Karpas-422 (cell line): ENCODE measurements at regions not wholly inside any gene's neighbourhood (a gene's known extent, or its start where the extent isn't known, plus 50 kb on each side); places are given as distances from the start of the nearest gene placed in this dataset.

Experiments used
- DNase-seq: peaks from one replicate; pipeline ENCODE4 v3.0.0-alpha.2; 2015
- H2AFZ ChIP-seq: fragments of 200-600 bp; sonication (generic); 2 replicates; pipeline ENCODE4 v1.6.1; 2014; ENCODE audit warnings: antibody characterized with exemption, low read length, mixed read lengths
- H3K27ac ChIP-seq: fragments of 200-600 bp; sonication (generic); 2 replicates; pipeline ENCODE4 v1.5.1; 2014; ENCODE audit warnings: mild to moderate bottlenecking, low read length, moderate library complexity
- H3K27me3 ChIP-seq: fragments of 200-600 bp; sonication (generic); 2 replicates; pipeline ENCODE4 v1.6.1; 2014; ENCODE audit warnings: low read length, mixed read lengths
- H3K36me3 ChIP-seq: fragments of 200-600 bp; sonication (generic); 2 replicates; pipeline ENCODE4 v1.6.1; 2014; ENCODE audit warnings: low read length, mixed read lengths; ENCODE audit not compliant: insufficient read depth
- H3K4me1 ChIP-seq: fragments of 200-600 bp; sonication (generic); 2 replicates; pipeline ENCODE4 v1.6.1; 2014; ENCODE audit warnings: mild to moderate bottlenecking, low read length, mixed read lengths
- H3K4me2 ChIP-seq: fragments of 200-600 bp; sonication (generic); 2 replicates; pipeline ENCODE4 v1.6.1; 2014; ENCODE audit warnings: low read length, low read depth, mild to moderate bottlenecking; ENCODE audit not compliant: poor library complexity, severe bottlenecking
- H3K4me3 ChIP-seq: fragments of 200-600 bp; sonication (generic); 2 replicates; pipeline ENCODE4 v1.5.1; 2014; ENCODE audit warnings: mild to moderate bottlenecking, antibody characterized with exemption, low read length, mixed read lengths
- H3K79me2 ChIP-seq: fragments of 200-600 bp; sonication (generic); 2 replicates; pipeline ENCODE4 v1.6.1; 2014; ENCODE audit warnings: mild to moderate bottlenecking, low read length, mixed read lengths
- H3K9ac ChIP-seq: fragments of 200-600 bp; sonication (generic); 2 replicates; pipeline ENCODE4 v1.6.0; 2014; ENCODE audit warnings: low read length
- H3K9me2 ChIP-seq: fragments of 200-600 bp; sonication (generic), shearing (Covaris generic); replicated peaks from 2 replicates; pipeline ENCODE4 v1.6.0; 2014; ENCODE audit warnings: mild to moderate bottlenecking, low read length, moderate library complexity; ENCODE audit not compliant: insufficient read depth
- H3K9me3 ChIP-seq: fragments of 300-700, 200-600 bp; sonication (generic); 2 replicates; pipeline ENCODE4 v1.6.1; 2014; ENCODE audit warnings: low read length, mixed read lengths
- H4K20me1 ChIP-seq: fragments of 200-600 bp; sonication (generic); 2 replicates; pipeline ENCODE4 v1.6.1; 2014; ENCODE audit warnings: mild to moderate bottlenecking, antibody characterized with exemption, low read length, low read depth; ENCODE audit not compliant: insufficient read depth

DNA sequence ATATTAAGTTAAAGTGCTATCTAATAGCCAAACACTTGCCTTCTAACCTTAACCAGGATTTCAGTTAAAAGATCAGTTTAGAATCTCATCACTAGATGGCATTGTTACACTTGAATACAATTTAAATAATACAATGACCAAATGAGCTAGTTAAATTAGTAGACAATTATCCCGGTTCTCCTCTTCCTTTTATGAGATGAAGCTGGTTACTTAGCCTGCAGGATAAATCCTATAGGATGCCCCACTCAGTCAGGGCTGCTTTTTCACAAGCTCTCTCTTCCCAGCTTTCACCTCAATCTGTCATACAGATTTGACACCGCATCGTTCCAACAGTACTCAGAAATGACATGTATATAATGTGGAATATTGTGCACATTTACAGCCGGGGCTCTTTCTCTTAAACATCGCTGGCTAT lies 678.8 kb downstream of the KCNJ3 start:
- DNase-seq: peak; percentile 68

DNA sequence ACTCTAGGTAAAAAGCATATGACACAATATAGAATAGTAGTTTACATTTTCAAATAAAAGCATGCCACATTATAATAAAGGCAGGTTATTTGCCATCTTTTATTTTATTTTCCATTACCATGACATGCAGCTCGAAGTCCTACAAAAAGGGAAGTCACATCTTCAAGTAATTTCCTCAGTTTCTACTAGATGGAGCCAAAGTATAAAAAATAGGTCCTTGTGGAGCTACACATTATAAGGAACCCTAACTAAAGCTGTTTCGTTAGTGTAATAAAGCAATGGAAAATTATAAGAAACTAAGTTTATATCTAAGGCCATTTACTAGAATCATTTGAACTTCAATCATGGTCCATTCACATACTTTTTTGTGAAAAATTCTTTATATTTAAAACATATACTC lies 674.5 kb downstream of the KCNJ3 start:
- Histone ChIP-seq H3K4me3 (no peak overlapping the region), H3K9me3 (no peaks in the 10 kb centered on the region), H2AFZ (no peak overlapping the region), H3K79me2 (no peaks in the 10 kb centered on the region), H3K4me1 (no peaks in the 10 kb centered on the region), H4K20me1 (no peaks in the 10 kb centered on the region), H3K9ac (no peak overlapping the region), H3K4me2 (no peak overlapping the region), H3K9me2 (no peaks in the 10 kb centered on the region), H3K27ac (no peak overlapping the region), H3K27me3 (no peaks in the 10 kb centered on the region), H3K36me3 (no peaks in the 10 kb centered on the region)
- DNase-seq: peak; percentile 73

More for the DNA sequence above, 678.8 kb downstream of the KCNJ3 start:
- H3K4me1 ChIP-seq: no peaks in the 10 kb centered on the region
- no peak overlapping the region for H3K4me3 ChIP-seq
- no peaks in the 10 kb centered on the region for H3K9me3 ChIP-seq
- H3K9ac ChIP-seq: no peak overlapping the region
- H4K20me1 ChIP-seq: no peaks in the 10 kb centered on the region
- H3K27ac ChIP-seq: no peak overlapping the region
- no peaks in the 10 kb centered on the region for H3K79me2 ChIP-seq
- H3K27me3 ChIP-seq: no peaks in the 10 kb centered on the region
- no peak overlapping the region for H3K4me2 ChIP-seq
- H3K9me2 ChIP-seq: no peaks in the 10 kb centered on the region
- H3K36me3 ChIP-seq: no peaks in the 10 kb centered on the region
- H2AFZ ChIP-seq: no peak overlapping the region

DNA sequence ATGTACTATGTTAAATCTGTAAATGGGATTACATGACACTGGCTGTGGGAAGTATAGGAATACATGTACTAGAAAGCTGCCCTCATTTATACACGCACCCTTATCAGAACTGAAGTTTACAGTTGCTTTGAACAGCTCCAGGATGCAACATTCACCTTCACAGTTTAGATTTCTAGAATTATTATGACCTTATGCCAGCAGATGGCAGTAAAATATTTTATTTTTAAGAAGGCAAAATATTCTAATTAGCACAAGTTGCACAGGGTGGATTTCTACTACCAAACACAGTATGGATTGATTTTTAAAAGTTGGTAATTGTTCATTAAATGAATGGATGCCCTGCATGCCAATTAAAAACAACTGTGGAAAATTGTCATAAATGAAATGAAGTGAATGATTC lies 670.4 kb downstream of the KCNJ3 start:
- DNase-seq: peak; percentile 54
- H3K27ac ChIP-seq: no peak overlapping the region
- H2AFZ ChIP-seq: no peak overlapping the region
- no peaks in the 10 kb centered on the region; the same call in 1 of the 2 replicates for H3K9me3 ChIP-seq
- no peaks in the 10 kb centered on the region for H4K20me1 ChIP-seq
- H3K27me3 ChIP-seq: no peaks in the 10 kb centered on the region
- no peak overlapping the region for H3K4me3 ChIP-seq
- no peak overlapping the region for H3K4me2 ChIP-seq
- H3K9me2 ChIP-seq: no peaks in the 10 kb centered on the region
- no peaks in the 10 kb centered on the region for H3K79me2 ChIP-seq
- no peaks in the 10 kb centered on the region for H3K36me3 ChIP-seq
- H3K9ac ChIP-seq: no peak overlapping the region
- no peaks in the 10 kb centered on the region for H3K4me1 ChIP-seq

- DNase-seq: no peak
- H3K79me2 ChIP-seq: no peaks in the 10 kb centered on the region
Observed at GRCh38 chr2:155364766-155365165, 666.3 kb downstream of the KCNJ3 start.

GRCh38 chr2:155363349-155363888 lies 664.9 kb downstream of the KCNJ3 start:
- Histone ChIP-seq H2AFZ (no peak overlapping the region; the same call in 1 of the 2 replicates), H3K9ac (no peak overlapping the region), H3K27me3 (no peaks in the 10 kb centered on the region), H4K20me1 (no peaks in the 10 kb centered on the region), H3K27ac (no peak overlapping the region), H3K9me3 (peaks cover 8% of the 10 kb centered on the region), H3K79me2 (no peaks in the 10 kb centered on the region), H3K36me3 (no peaks in the 10 kb centered on the region), H3K9me2 (no peaks in the 10 kb centered on the region), H3K4me2 (no peak overlapping the region), H3K4me1 (no peaks in the 10 kb centered on the region), H3K4me3 (no peak overlapping the region)
- no peak for DNase-seq

More at GRCh38 chr2:155364766-155365165, 666.3 kb downstream of the KCNJ3 start:
- Histone ChIP-seq H3K36me3 (no peaks in the 10 kb centered on the region), H4K20me1 (no peaks in the 10 kb centered on the region), H3K4me3 (no peak overlapping the region), H3K4me2 (no peak overlapping the region), H3K9ac (no peak overlapping the region), H3K9me3 (peaks cover 6% of the 10 kb centered on the region; the same call in 1 of the 2 replicates), H3K27me3 (no peaks in the 10 kb centered on the region), H3K27ac (no peak overlapping the region), H3K9me2 (no peaks in the 10 kb centered on the region), H2AFZ (no peak overlapping the region), H3K4me1 (no peaks in the 10 kb centered on the region)

- no peak overlapping the region for H3K9ac ChIP-seq
- H3K27ac ChIP-seq: no peak overlapping the region
- no peaks in the 10 kb centered on the region for H3K9me2 ChIP-seq
- no peaks in the 10 kb centered on the region for H3K27me3 ChIP-seq
- H3K4me1 ChIP-seq: no peaks in the 10 kb centered on the region
- no peak overlapping the region for H2AFZ ChIP-seq
- no peak overlapping the region for H3K4me3 ChIP-seq
- no peaks in the 10 kb centered on the region for H3K36me3 ChIP-seq
- DNase-seq: no peak
- H3K79me2 ChIP-seq: no peaks in the 10 kb centered on the region
- H3K9me3 ChIP-seq: peaks cover 8% of the 10 kb centered on the region
- H4K20me1 ChIP-seq: no peaks in the 10 kb centered on the region
- H3K4me2 ChIP-seq: no peak overlapping the region
Observed at GRCh38 chr2:155357172-155357571, 658.7 kb downstream of the KCNJ3 start.

DNA sequence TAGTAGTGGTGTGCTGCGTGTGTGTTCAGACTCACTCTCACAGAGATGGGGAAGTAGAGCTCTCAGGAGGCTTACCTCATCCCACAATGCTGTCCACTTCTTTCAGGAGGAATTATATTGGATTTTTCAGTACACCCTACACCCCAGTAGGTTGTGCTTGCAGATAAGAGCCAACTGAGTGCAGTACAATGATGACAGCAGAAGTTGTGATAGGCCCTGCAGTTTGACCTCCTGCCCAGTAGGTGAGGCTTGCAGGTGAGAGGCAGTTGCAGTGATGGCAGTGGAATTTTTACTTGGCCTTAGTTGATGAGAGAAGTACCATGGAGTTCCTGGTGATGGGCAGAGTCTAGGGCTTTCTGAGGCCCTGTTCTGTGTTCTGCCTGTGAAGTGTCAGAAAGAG lies 657.8 kb downstream of the KCNJ3 start:
- Histone ChIP-seq H3K4me2 (no peak overlapping the region), H2AFZ (no peak overlapping the region), H3K4me1 (no peaks in the 10 kb centered on the region), H3K4me3 (no peak overlapping the region), H3K79me2 (no peaks in the 10 kb centered on the region), H3K36me3 (no peaks in the 10 kb centered on the region), H3K9ac (no peak overlapping the region), H3K9me3 (peaks cover 14% of the 10 kb centered on the region), H3K27ac (no peak overlapping the region), H3K27me3 (no peaks in the 10 kb centered on the region), H3K9me2 (no peaks in the 10 kb centered on the region), H4K20me1 (no peaks in the 10 kb centered on the region)
- no peak for DNase-seq

GRCh38 chr2:155350783-155351580 lies 652.5 kb downstream of the KCNJ3 start:
- Histone ChIP-seq H3K9ac (no peak overlapping the region), H3K4me3 (no peak overlapping the region), H4K20me1 (no peaks in the 10 kb centered on the region), H3K4me1 (no peaks in the 10 kb centered on the region), H3K36me3 (no peaks in the 10 kb centered on the region), H3K9me2 (no peaks in the 10 kb centered on the region), H3K27me3 (no peaks in the 10 kb centered on the region), H3K27ac (no peak overlapping the region), H3K4me2 (no peak overlapping the region), H3K79me2 (no peaks in the 10 kb centered on the region), H2AFZ (no peak overlapping the region), H3K9me3 (peaks cover 7% of the 10 kb centered on the region; the same call in 1 of the 2 replicates)
- DNase-seq: no peak
